K562 (cell line): ENCODE measurements at regions not wholly inside any gene's neighbourhood (a gene's known extent, or its start where the extent isn't known, plus 50 kb on each side); places are given as distances from the start of the nearest gene placed in this dataset.

Source experiments
- ATAC-seq: fragments of 200-7000 bp; cut with Tn5 transposase; 3 replicates; pipeline ENCODE4 v1.9.1; 2020; ENCODE audit warnings: moderate library complexity
- BruUV-seq: library from RNA; stranded (reverse); fragments of 400-500 nt; replicated peaks from 2 replicates; lab custom pipeline; 2021; lab: Mats Ljungman, UMichigan
- CTCF ChIA-PET: fragments of 300-600 bp; formaldehyde crosslinking; extraction: SDS; loops from one replicate; lab custom pipeline; 2021; ENCODE audit warnings: low intra/inter-chr PET ratio; lab: Yijun Ruan, JAX
- POLR2A ChIA-PET: fragments of 300-600, 350-650 bp; sonication (Branson Sonifier 250); formaldehyde crosslinking; extraction: SDS; loops from one replicate; lab custom pipeline; 2021; ENCODE audit warnings: antibody characterized with exemption, inconsistent platforms; lab: Yijun Ruan, JAX
- DNase-seq, 4 experiments: peaks; one replicate each; pipeline versions ENCODE4 v3.0.0 to v3.0.0-alpha.2; 2011 to 2018; ENCODE audit warnings: low spot score in 3 of 4, mixed read lengths in 3 of 4; ENCODE audit errors: extremely low read depth in 1 of 4
- FAIRE-seq: peaks from 2 replicates; lab custom pipeline; 2011; peaks lifted over from hg19 to GRCh38; lab: Jason Lieb, UNC
- H2AFZ ChIP-seq: 2 replicates; pipeline ENCODE4 v1.6.0; 2011; ENCODE audit warnings: low read depth, low read length, control low read depth, inconsistent platforms
- H3K27ac ChIP-seq: fragments of 200-600 bp; 3 replicates; pipeline ENCODE4 v1.8.0; 2011; ENCODE audit warnings: low read depth, mild to moderate bottlenecking, control low read depth, inconsistent platforms, low read length, moderate library complexity, mixed read lengths; ENCODE audit errors: extremely low read depth
- H3K27me3 ChIP-seq, 2 experiments: fragments of 300-600 bp in 1 of 2; 2 replicates in 1 of 2; 3 replicates in 1 of 2; pipeline versions ENCODE4 v1.6.0 to v1.8.0; 2011; ENCODE audit warnings: inconsistent platforms in 2 of 2, low read length in 2 of 2, mild to moderate bottlenecking in 1 of 2, mixed read lengths in 1 of 2, moderate library complexity in 1 of 2; ENCODE audit not compliant: control insufficient read depth in 2 of 2, insufficient read depth in 2 of 2
- H3K36me3 ChIP-seq: fragments of 300-600 bp; 3 replicates; pipeline ENCODE4 v1.8.0; 2011; ENCODE audit warnings: mild to moderate bottlenecking, low read length, inconsistent platforms; ENCODE audit not compliant: control insufficient read depth, insufficient read depth
- H3K4me1 ChIP-seq, 2 experiments: fragments of 200-600 bp in 1 of 2; replicated peaks in 1 of 2; 2 replicates in 1 of 2; 3 replicates in 1 of 2; pipeline versions ENCODE4 v1.5.1 to v1.8.0; 2011; ENCODE audit warnings: inconsistent platforms in 2 of 2, low read length in 2 of 2, mild to moderate bottlenecking in 1 of 2, mixed read lengths in 1 of 2, moderate library complexity in 1 of 2; ENCODE audit not compliant: control insufficient read depth in 2 of 2, insufficient read depth in 2 of 2
- H3K4me2 ChIP-seq: 2 replicates; pipeline ENCODE4 v1.6.1; 2011; ENCODE audit warnings: low read length, control low read depth, inconsistent platforms, mixed read lengths; ENCODE audit not compliant: insufficient read depth
- H3K4me3 ChIP-seq: fragments of 200-600 bp; sonication (generic), shearing (Covaris generic); 2 replicates; pipeline ENCODE4 v1.5.1; 2016; ENCODE audit warnings: control low read depth, inconsistent platforms
- H3K79me2 ChIP-seq: fragments of 200-600 bp; 3 replicates; pipeline ENCODE4 v1.8.0; 2011; ENCODE audit warnings: low read length, inconsistent platforms; ENCODE audit not compliant: control insufficient read depth, insufficient read depth
- H3K9ac ChIP-seq, 2 experiments: 2 replicates each; pipeline versions ENCODE4 v1.6.0 to v1.6.1; 2011; ENCODE audit warnings: low read depth in 2 of 2, low read length in 2 of 2, control low read depth in 1 of 2, inconsistent platforms in 1 of 2, mild to moderate bottlenecking in 1 of 2, mixed read lengths in 1 of 2; ENCODE audit not compliant: insufficient read depth in 1 of 2
- H3K9me1 ChIP-seq: one replicate; pipeline ENCODE4 v1.6.0; 2011; ENCODE audit warnings: inconsistent platforms, mild to moderate bottlenecking, low read length, moderate library complexity; ENCODE audit not compliant: control insufficient read depth, insufficient read depth
- H3K9me3 ChIP-seq: replicated peaks from 2 replicates; pipeline ENCODE4 v1.5.1; 2011; ENCODE audit warnings: low read depth, low read length, inconsistent platforms; ENCODE audit not compliant: control insufficient read depth, insufficient read depth
- H4K20me1 ChIP-seq: replicated peaks from 2 replicates; pipeline ENCODE4 v1.6.1; 2011; ENCODE audit warnings: low read length, inconsistent platforms, mixed read lengths; ENCODE audit not compliant: control insufficient read depth, insufficient read depth
- ARHGAP35 ChIP-seq: fragments of 450-650 bp; IDR thresholded peaks from 2 replicates; pipeline ENCODE4 v1.6.1; 2018; ENCODE audit not compliant: partially characterized antibody
- ELF4 ChIP-seq: fragments of 450-650 bp; formaldehyde crosslinking; IDR thresholded peaks from 2 replicates; pipeline ENCODE4 v1.4.0; 2022; ENCODE audit warnings: missing genetic modification characterization
- ESRRA ChIP-seq: fragments of 450-650 bp; IDR thresholded peaks from 2 replicates; pipeline ENCODE4 v1.6.1; 2014; ENCODE audit warnings: low read depth, mild to moderate bottlenecking, moderate library complexity, borderline replicate concordance
- ETV5 ChIP-seq: sonication (generic); formaldehyde crosslinking; IDR thresholded peaks from 2 replicates; pipeline ENCODE4 v1.4.0; 2020; ENCODE audit warnings: low read depth, mild to moderate bottlenecking, missing genetic modification reagents
- HIVEP1 ChIP-seq: fragments of 250-450 bp; sonication (Bioruptor Pico); IDR thresholded peaks from 2 replicates; pipeline ENCODE4 v1.4.0; 2020; ENCODE audit warnings: mild to moderate bottlenecking
- KDM2B ChIP-seq: fragments of 250-450 bp; sonication (Bioruptor Pico); IDR thresholded peaks from 2 replicates; pipeline ENCODE4 v1.8.0; 2021; ENCODE audit warnings: mild to moderate bottlenecking, moderate library complexity
- POLR2AphosphoS5 ChIP-seq: IDR thresholded peaks from 2 replicates; pipeline ENCODE4 v1.6.1; 2011; ENCODE audit warnings: mild to moderate bottlenecking, low read depth, low read length, moderate library complexity; ENCODE audit not compliant: control insufficient read depth, insufficient read depth
- PRPF4 ChIP-seq: fragments of 200-400 bp; formaldehyde crosslinking; IDR thresholded peaks from one replicate; pipeline ENCODE4 v1.6.1; 2017; ENCODE audit warnings: low read length, low read depth, mild to moderate bottlenecking; ENCODE audit not compliant: insufficient read depth, poor library complexity, severe bottlenecking
- PTTG1 ChIP-seq: fragments of 450-650 bp; IDR thresholded peaks from 2 replicates; pipeline ENCODE4 v1.6.1; 2016; ENCODE audit warnings: low read depth, mild to moderate bottlenecking, missing genetic modification characterization, missing compliant biosample characterization
- SREBF2 ChIP-seq: sonication (generic); formaldehyde crosslinking; IDR thresholded peaks from 2 replicates; pipeline ENCODE4 v1.4.0; 2020; ENCODE audit warnings: mild to moderate bottlenecking, missing genetic modification reagents
- STAT5B ChIP-seq: fragments of 250-450 bp; sonication (Bioruptor Pico); IDR thresholded peaks from 2 replicates; pipeline ENCODE4 v1.8.0; 2021; ENCODE audit warnings: mild to moderate bottlenecking, inconsistent platforms
- WHSC1 ChIP-seq: IDR thresholded peaks from one replicate; pipeline ENCODE4 v1.6.1; 2012; ENCODE audit warnings: low read length, control low read depth, inconsistent platforms
- ZFPM2 ChIP-seq: fragments of 250-450 bp; sonication (Bioruptor Pico); IDR thresholded peaks from 2 replicates; pipeline ENCODE4 v1.5.1; 2022; ENCODE audit warnings: mild to moderate bottlenecking
- ZNF76 ChIP-seq: fragments of 250-450 bp; sonication (Bioruptor Pico); IDR thresholded peaks from 2 replicates; pipeline ENCODE4 v1.4.0; 2020; ENCODE audit warnings: mild to moderate bottlenecking, moderate library complexity, borderline replicate concordance
- WGBS: fragments of 100-300 bp; shearing (Covaris generic); methylation state at CpG from one replicate; pipeline ENCODE4 v1.1.6; 2016; ENCODE audit warnings: low coverage, mixed read lengths; ENCODE audit not compliant: insufficient coverage; ENCODE audit errors: missing lambda C conversion rate; 5-methylcytosine and 5-hydroxymethylcytosine counted together
- in situ Hi-C: fragments of 300-500 bp; cut with MboI; formaldehyde crosslinking; loops from 4 replicates; pipeline ENCODE4 v1.15.0; 2018; ENCODE audit warnings: inconsistent platforms, mixed read lengths
- intact Hi-C: fragments of 100-400 bp; cut with micrococcal nuclease; formaldehyde crosslinking; loops from 2 replicates; pipeline ENCODE4 v1.14.2; 2022
- TF ChIP-seq, protein P1 (sequence below): fragments of 450-650 bp; IDR thresholded peaks from 2 replicates; pipeline ENCODE4 v1.6.1; 2018; ENCODE audit warnings: mild to moderate bottlenecking, low read depth; ENCODE audit not compliant: partially characterized antibody
- TF ChIP-seq, protein P2 (sequence below): fragments of 250-450 bp; sonication (Bioruptor Pico); IDR thresholded peaks from 2 replicates; pipeline ENCODE4 v1.8.0; 2021; ENCODE audit warnings: borderline replicate concordance, mild to moderate bottlenecking, moderate library complexity; ENCODE audit not compliant: poor library complexity, severe bottlenecking
- TF ChIP-seq, protein P3 (sequence below): fragments of 450-650 bp; IDR thresholded peaks from 2 replicates; pipeline ENCODE4 v1.6.1; 2014; ENCODE audit warnings: low read depth, mild to moderate bottlenecking, moderate library complexity, borderline replicate concordance
- TF ChIP-seq, protein P4 (sequence below): sonication (generic); formaldehyde crosslinking; IDR thresholded peaks from 2 replicates; pipeline ENCODE4 v1.5.0; 2020; ENCODE audit warnings: missing genetic modification reagents

DNA sequence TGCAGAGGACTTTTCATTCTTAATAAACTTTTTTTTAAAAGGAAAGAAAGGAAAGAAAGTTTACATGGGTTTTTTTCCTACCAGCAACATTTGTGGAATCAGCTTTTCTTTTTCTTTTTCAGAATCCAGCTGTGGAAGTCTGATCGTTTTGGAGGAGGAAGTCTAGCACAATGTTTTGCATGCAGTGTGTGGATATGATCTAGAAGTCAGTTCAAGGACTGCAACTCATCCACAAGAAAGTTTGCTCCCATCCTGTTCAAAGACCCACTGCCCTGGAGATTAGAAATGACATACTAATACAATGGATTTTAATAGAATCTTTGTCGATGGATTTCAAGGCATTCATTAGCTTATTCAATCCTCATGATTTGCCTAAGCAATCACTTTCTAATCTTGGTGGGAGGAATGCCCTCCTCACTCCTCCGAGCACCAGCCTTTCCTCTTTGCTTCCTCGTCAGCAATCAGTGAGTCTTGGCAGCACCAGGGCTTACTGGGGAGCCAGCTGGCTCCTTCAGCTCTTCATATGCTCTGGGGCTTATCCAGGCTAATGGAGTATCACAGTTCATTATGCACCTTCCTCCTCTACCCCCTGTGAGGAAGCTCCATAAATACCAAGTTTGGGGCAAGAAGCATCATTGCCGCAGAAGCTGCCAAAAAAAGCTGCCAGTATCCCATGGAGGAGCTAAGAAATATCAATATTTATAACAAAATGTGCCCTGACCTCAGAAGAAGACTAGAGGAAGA is 392.3 kb upstream of the PKN2 start:
- Histone ChIP-seq H3K79me2 (no peaks in the 10 kb centered on the region), H2AFZ (no peak overlapping the region), H3K9me3 (peaks cover 3% of the 10 kb centered on the region; the same call in 1 of the 2 replicates), H3K9me1 (no peaks in the 10 kb centered on the region)
- POLR2A ChIA-PET, result no interaction called here
- in situ Hi-C loops, result no loop called here
- no peak for FAIRE-seq
- no TSS peak for BruUV-seq
- TF ChIP-seq ETV5 (CRISPR knock-in tag) (no peak), ESRRA (no peak), WHSC1 (no peak), PRPF4 (no peak), ARHGAP35 (no peak), ZNF76 (no peak), KDM2B (CRISPR knock-in tag) (no peak), POLR2AphosphoS5 (no peak), PTTG1 (tag) (no peak), STAT5B (CRISPR knock-in tag) (no peak), SREBF2 (no peak), HIVEP1 (CRISPR knock-in tag) (no peak), ZFPM2 (no peak), ELF4 (no peak)
- TF ChIP-seq, protein P1, sequence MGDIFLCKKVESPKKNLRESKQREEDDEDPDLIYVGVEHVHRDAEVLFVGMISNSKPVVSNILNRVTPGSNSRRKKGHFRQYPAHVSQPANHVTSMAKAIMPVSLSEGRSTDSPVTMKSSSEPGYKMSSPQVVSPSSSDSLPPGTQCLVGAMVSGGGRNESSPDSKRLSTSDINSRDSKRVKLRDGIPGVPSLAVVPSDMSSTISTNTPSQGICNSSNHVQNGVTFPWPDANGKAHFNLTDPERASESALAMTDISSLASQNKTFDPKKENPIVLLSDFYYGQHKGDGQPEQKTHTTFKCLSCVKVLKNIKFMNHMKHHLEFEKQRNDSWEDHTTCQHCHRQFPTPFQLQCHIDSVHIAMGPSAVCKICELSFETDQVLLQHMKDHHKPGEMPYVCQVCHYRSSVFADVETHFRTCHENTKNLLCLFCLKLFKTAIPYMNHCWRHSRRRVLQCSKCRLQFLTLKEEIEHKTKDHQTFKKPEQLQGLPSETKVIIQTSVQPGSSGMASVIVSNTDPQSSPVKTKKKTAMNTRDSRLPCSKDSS, result no peak
- TF ChIP-seq, protein P2, sequence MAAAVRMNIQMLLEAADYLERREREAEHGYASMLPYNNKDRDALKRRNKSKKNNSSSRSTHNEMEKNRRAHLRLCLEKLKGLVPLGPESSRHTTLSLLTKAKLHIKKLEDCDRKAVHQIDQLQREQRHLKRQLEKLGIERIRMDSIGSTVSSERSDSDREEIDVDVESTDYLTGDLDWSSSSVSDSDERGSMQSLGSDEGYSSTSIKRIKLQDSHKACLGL (CRISPR knock-in tag), result no peak
- TF ChIP-seq, protein P3, sequence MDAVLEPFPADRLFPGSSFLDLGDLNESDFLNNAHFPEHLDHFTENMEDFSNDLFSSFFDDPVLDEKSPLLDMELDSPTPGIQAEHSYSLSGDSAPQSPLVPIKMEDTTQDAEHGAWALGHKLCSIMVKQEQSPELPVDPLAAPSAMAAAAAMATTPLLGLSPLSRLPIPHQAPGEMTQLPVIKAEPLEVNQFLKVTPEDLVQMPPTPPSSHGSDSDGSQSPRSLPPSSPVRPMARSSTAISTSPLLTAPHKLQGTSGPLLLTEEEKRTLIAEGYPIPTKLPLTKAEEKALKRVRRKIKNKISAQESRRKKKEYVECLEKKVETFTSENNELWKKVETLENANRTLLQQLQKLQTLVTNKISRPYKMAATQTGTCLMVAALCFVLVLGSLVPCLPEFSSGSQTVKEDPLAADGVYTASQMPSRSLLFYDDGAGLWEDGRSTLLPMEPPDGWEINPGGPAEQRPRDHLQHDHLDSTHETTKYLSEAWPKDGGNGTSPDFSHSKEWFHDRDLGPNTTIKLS, result no peak
- TF ChIP-seq, protein P4, sequence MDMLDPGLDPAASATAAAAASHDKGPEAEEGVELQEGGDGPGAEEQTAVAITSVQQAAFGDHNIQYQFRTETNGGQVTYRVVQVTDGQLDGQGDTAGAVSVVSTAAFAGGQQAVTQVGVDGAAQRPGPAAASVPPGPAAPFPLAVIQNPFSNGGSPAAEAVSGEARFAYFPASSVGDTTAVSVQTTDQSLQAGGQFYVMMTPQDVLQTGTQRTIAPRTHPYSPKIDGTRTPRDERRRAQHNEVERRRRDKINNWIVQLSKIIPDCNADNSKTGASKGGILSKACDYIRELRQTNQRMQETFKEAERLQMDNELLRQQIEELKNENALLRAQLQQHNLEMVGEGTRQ (CRISPR knock-in tag), result no peak
- TF ChIP-seq, all 486 proteins: peak for 0
- Histone ChIP-seq H3K36me3 (no peaks in the 10 kb centered on the region), H3K9ac (no peak overlapping the region), H3K4me3 (no peak overlapping the region), H3K4me1 (no peaks in the 10 kb centered on the region), H4K20me1 (no peaks in the 10 kb centered on the region), H3K27ac (no peak overlapping the region), H3K27me3 (no peaks in the 10 kb centered on the region), H3K4me2 (no peak overlapping the region)
- ATAC-seq, result no peak
- 3% methylated on average over 5 of the region's 5 CpGs for WGBS
- intact Hi-C loops, result no loop called here
- CTCF ChIA-PET, result no interaction called here
- no peak for DNase-seq
